ENCODE measurements at regions not wholly inside any gene's neighbourhood (a gene's known extent, or its start where the extent isn't known, plus 50 kb on each side); places are given as distances from the start of the nearest gene placed in this dataset.

- TF ChIP-seq CTCF (IDR thresholded peaks at IDR 0.05): no peak
- Mint-ChIP-seq H3K4me3 (ENCODE audit: unreplicated experiment) (no peak overlapping the region), H3K36me3 (ENCODE audit: low read depth) (no peaks in the 10 kb centered on the region)
Measured at GRCh38 chr18:43650426-43650825, 373.1 kb upstream of the SYT4 start.

GRCh38 chr18:43651057-43651456 is 373.8 kb upstream of the SYT4 start:
- peaks cover 8% of the 10 kb centered on the region for H3K9me3 Mint-ChIP-seq (ENCODE audit: low read depth)
- no peak for TF ChIP-seq CTCF (IDR thresholded peaks at IDR 0.05)
- H3K4me3 Mint-ChIP-seq (ENCODE audit: unreplicated experiment): no peak overlapping the region
- no peak overlapping the region for H3K27ac Mint-ChIP-seq (ENCODE audit: unreplicated experiment)
- H3K27me3 Mint-ChIP-seq (ENCODE audit: low read depth): no peaks in the 10 kb centered on the region
- no peak for DNase-seq (ENCODE audit: low spot score)
- H3K36me3 Mint-ChIP-seq (ENCODE audit: low read depth): no peaks in the 10 kb centered on the region
- H3K4me1 Mint-ChIP-seq (ENCODE audit: low read depth): no peaks in the 10 kb centered on the region

More at GRCh38 chr18:43650426-43650825, 373.1 kb upstream of the SYT4 start:
- Mint-ChIP-seq H3K27me3 (ENCODE audit: low read depth) (no peaks in the 10 kb centered on the region), H3K27ac (ENCODE audit: unreplicated experiment) (no peak overlapping the region), H3K4me1 (ENCODE audit: low read depth) (no peaks in the 10 kb centered on the region), H3K9me3 (ENCODE audit: low read depth) (peaks cover 8% of the 10 kb centered on the region)
- no peak for DNase-seq (ENCODE audit: low spot score)

- H3K4me1 Mint-ChIP-seq (ENCODE audit: low read depth): peaks cover 5% of the 10 kb centered on the region
- no peak for DNase-seq (ENCODE audit: low spot score)
- no peaks in the 10 kb centered on the region for H3K27me3 Mint-ChIP-seq (ENCODE audit: low read depth)
- H3K36me3 Mint-ChIP-seq (ENCODE audit: low read depth): no peaks in the 10 kb centered on the region
- peaks cover 8% of the 10 kb centered on the region for H3K9me3 Mint-ChIP-seq (ENCODE audit: low read depth)
- H3K4me3 Mint-ChIP-seq (ENCODE audit: unreplicated experiment): no peak overlapping the region
- no peak for TF ChIP-seq CTCF (IDR thresholded peaks at IDR 0.05)
- no peak overlapping the region for H3K27ac Mint-ChIP-seq (ENCODE audit: unreplicated experiment)
Measured at GRCh38 chr18:43656547-43656946, 379.3 kb upstream of the SYT4 start.

GRCh38 chr18:43661570-43661969 is 384.3 kb upstream of the SYT4 start:
- peaks cover 48% of the 10 kb centered on the region for H3K4me1 Mint-ChIP-seq (ENCODE audit: low read depth)
- H3K27ac Mint-ChIP-seq (ENCODE audit: unreplicated experiment): no peak overlapping the region
- no peaks in the 10 kb centered on the region for H3K27me3 Mint-ChIP-seq (ENCODE audit: low read depth)
- H3K9me3 Mint-ChIP-seq (ENCODE audit: low read depth): no peaks in the 10 kb centered on the region
- TF ChIP-seq CTCF (IDR thresholded peaks at IDR 0.05): peak; percentile 74
- DNase-seq (ENCODE audit: low spot score): no peak
- no peak overlapping the region for H3K4me3 Mint-ChIP-seq (ENCODE audit: unreplicated experiment)
- H3K36me3 Mint-ChIP-seq (ENCODE audit: low read depth): no peaks in the 10 kb centered on the region

GRCh38 chr18:43662657-43663056 is 385.4 kb upstream of the SYT4 start:
- peak overlapping the region; percentile 95 for H3K27ac Mint-ChIP-seq (ENCODE audit: unreplicated experiment)
- TF ChIP-seq CTCF (IDR thresholded peaks at IDR 0.05): no peak
- H3K9me3 Mint-ChIP-seq (ENCODE audit: low read depth): no peaks in the 10 kb centered on the region
- DNase-seq (ENCODE audit: low spot score): no peak
- no peaks in the 10 kb centered on the region for H3K36me3 Mint-ChIP-seq (ENCODE audit: low read depth)
- no peaks in the 10 kb centered on the region for H3K27me3 Mint-ChIP-seq (ENCODE audit: low read depth)
- H3K4me3 Mint-ChIP-seq (ENCODE audit: unreplicated experiment): peak overlapping the region; percentile 43
- H3K4me1 Mint-ChIP-seq (ENCODE audit: low read depth): peaks cover 48% of the 10 kb centered on the region

Data from chondrocyte (in vitro differentiated cells).